GM23338 (cell line): ENCODE measurements at regions not wholly inside any gene's neighbourhood (a gene's known extent, or its start where the extent isn't known, plus 50 kb on each side); places are given as distances from the start of the nearest gene placed in this dataset.

ENCODE experiments used
- ATAC-seq: fragments of 200-7000 bp; cut with Tn5 transposase; 3 replicates; pipeline ENCODE4 v1.9.1; 2020
- DNase-seq: peaks from one replicate; pipeline ENCODE4 v3.0.0-alpha.2; 2015; ENCODE audit warnings: low spot score
- H2AFZ ChIP-seq: fragments of 200-600 bp; sonication (generic); 2 replicates; pipeline ENCODE4 v1.8.0; 2016; ENCODE audit warnings: antibody characterized with exemption, mild to moderate bottlenecking, moderate library complexity
- H3F3A ChIP-seq: fragments of 200-600 bp; sonication (generic); replicated peaks from 2 replicates; pipeline ENCODE4 v1.8.0; 2017; ENCODE audit warnings: antibody characterized with exemption, mixed run types, low read depth
- H3K27ac ChIP-seq: fragments of 200-600 bp; sonication (generic); 2 replicates; pipeline ENCODE4 v1.6.1; 2016; ENCODE audit warnings: low read depth
- H3K27me3 ChIP-seq: fragments of 200-600 bp; sonication (generic); 2 replicates; pipeline ENCODE4 v1.8.0; 2016; ENCODE audit warnings: mild to moderate bottlenecking, mixed run types, moderate library complexity; ENCODE audit not compliant: insufficient read depth
- H3K36me3 ChIP-seq: fragments of 200-600 bp; sonication (generic); 2 replicates; pipeline ENCODE4 v1.8.0; 2016; ENCODE audit warnings: mild to moderate bottlenecking; ENCODE audit not compliant: insufficient read depth
- H3K4me1 ChIP-seq: fragments of 200-600 bp; sonication (generic); 2 replicates; pipeline ENCODE4 v1.8.0; 2016; ENCODE audit warnings: mild to moderate bottlenecking, moderate library complexity; ENCODE audit not compliant: insufficient read depth
- H3K4me2 ChIP-seq: fragments of 200-600 bp; sonication (generic); 2 replicates; pipeline ENCODE4 v1.7.1; 2017; ENCODE audit warnings: mixed run types
- H3K4me3 ChIP-seq: fragments of 200-600 bp; sonication (generic); 2 replicates; pipeline ENCODE4 v1.6.1; 2016; ENCODE audit warnings: mixed run types
- H3K79me2 ChIP-seq: fragments of 200-600 bp; sonication (generic); replicated peaks from 2 replicates; pipeline ENCODE4 v1.8.0; 2017; ENCODE audit warnings: mild to moderate bottlenecking; ENCODE audit not compliant: insufficient read depth
- H3K9me2 ChIP-seq: fragments of 200-600 bp; sonication (generic); 2 replicates; pipeline ENCODE4 v1.8.0; 2017; ENCODE audit not compliant: insufficient read depth
- H4K20me1 ChIP-seq: fragments of 200-600 bp; sonication (generic); replicated peaks from 2 replicates; pipeline ENCODE4 v1.8.0; 2017; ENCODE audit warnings: mild to moderate bottlenecking; ENCODE audit not compliant: insufficient read depth
- H3K27ac Mint-ChIP-seq: 2 replicates; pipeline ENCODE4 v1.8.0; 2020; ENCODE audit warnings: inconsistent platforms, mild to moderate bottlenecking, moderate library complexity, mixed read lengths
- H3K27me3 Mint-ChIP-seq: 3 replicates; pipeline ENCODE4 v1.8.0; 2022; ENCODE audit warnings: low read depth, mild to moderate bottlenecking, moderate library complexity, mixed read lengths, inconsistent platforms; ENCODE audit not compliant: insufficient read depth, poor library complexity
- H3K36me3 Mint-ChIP-seq: 3 replicates; pipeline ENCODE4 v1.8.0; 2021; ENCODE audit warnings: low read depth, mild to moderate bottlenecking, inconsistent platforms, moderate library complexity, mixed read lengths
- H3K4me1 Mint-ChIP-seq: 3 replicates; pipeline ENCODE4 v1.8.0; 2020; ENCODE audit warnings: mild to moderate bottlenecking, inconsistent platforms, mixed read lengths
- H3K4me3 Mint-ChIP-seq: 3 replicates; pipeline ENCODE4 v1.8.0; 2021; ENCODE audit warnings: moderate library complexity, mild to moderate bottlenecking, inconsistent platforms, mixed read lengths
- H3K9me3 Mint-ChIP-seq: 3 replicates; pipeline ENCODE4 v1.8.0; 2020; ENCODE audit warnings: moderate library complexity, mild to moderate bottlenecking, inconsistent platforms, mixed read lengths
- EZH2phosphoT487 ChIP-seq: fragments of 200-600 bp; sonication (generic); IDR thresholded peaks from one replicate; pipeline ENCODE4 v1.8.1; 2018; ENCODE audit warnings: antibody characterized with exemption; ENCODE audit not compliant: unreplicated experiment
- NANOG ChIP-seq: IDR thresholded peaks from 2 replicates; pipeline ENCODE4 v1.6.1; 2016; ENCODE audit warnings: antibody characterized with exemption, borderline replicate concordance
- STAT1 ChIP-seq: IDR thresholded peaks from one replicate; pipeline ENCODE4 v1.6.1; 2016; ENCODE audit warnings: antibody characterized with exemption; ENCODE audit not compliant: unreplicated experiment
- ZNF114 ChIP-seq: fragments of 250-450 bp; sonication (Bioruptor Pico); IDR thresholded peaks from 2 replicates; pipeline ENCODE4 v1.5.0; 2020; ENCODE audit warnings: mild to moderate bottlenecking, moderate library complexity
- TF ChIP-seq, protein P1 (sequence below): IDR thresholded peaks from one replicate; pipeline ENCODE4 v1.6.1; 2018; ENCODE audit warnings: antibody characterized with exemption; ENCODE audit not compliant: unreplicated experiment
- TF ChIP-seq, protein P2 (sequence below): IDR thresholded peaks from 2 replicates; pipeline ENCODE4 v1.6.1; 2016; ENCODE audit warnings: antibody characterized with exemption
- TF ChIP-seq, protein P3 (sequence below): fragments of 250-450 bp; sonication (Bioruptor Pico); IDR thresholded peaks from 2 replicates; pipeline ENCODE4 v1.5.0; 2020; ENCODE audit warnings: mild to moderate bottlenecking, moderate library complexity

DNA sequence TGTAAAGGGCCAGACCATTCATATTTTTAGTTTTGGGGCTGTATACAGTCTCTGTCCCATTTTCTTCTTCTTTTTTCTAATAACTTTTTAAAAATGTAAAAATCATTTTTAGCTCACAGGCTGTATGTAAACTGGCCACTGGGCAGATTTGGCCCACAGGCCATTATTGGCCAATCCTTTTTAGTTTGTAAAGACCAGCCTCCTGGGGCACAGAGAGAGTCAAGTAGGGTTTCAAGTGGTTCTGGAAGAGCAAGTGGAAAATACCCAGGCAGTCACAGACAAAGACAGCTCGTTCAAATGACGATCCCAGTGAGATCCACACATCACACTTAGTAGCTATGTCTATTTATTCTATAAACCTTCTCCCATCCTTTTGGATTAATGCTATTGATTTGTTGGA lies 150.2 kb upstream of the ARHGAP20 start:
- Mint-ChIP-seq H3K9me3 (no peaks in the 10 kb centered on the region), H3K27ac (no peak overlapping the region; the same call in 1 of the 2 replicates), H3K27me3 (no peaks in the 10 kb centered on the region), H3K4me3 (no peak overlapping the region), H3K4me1 (peaks cover 16% of the 10 kb centered on the region), H3K36me3 (no peaks in the 10 kb centered on the region)
- H4K20me1 ChIP-seq, result no peaks in the 10 kb centered on the region
- TF ChIP-seq, protein P1, sequence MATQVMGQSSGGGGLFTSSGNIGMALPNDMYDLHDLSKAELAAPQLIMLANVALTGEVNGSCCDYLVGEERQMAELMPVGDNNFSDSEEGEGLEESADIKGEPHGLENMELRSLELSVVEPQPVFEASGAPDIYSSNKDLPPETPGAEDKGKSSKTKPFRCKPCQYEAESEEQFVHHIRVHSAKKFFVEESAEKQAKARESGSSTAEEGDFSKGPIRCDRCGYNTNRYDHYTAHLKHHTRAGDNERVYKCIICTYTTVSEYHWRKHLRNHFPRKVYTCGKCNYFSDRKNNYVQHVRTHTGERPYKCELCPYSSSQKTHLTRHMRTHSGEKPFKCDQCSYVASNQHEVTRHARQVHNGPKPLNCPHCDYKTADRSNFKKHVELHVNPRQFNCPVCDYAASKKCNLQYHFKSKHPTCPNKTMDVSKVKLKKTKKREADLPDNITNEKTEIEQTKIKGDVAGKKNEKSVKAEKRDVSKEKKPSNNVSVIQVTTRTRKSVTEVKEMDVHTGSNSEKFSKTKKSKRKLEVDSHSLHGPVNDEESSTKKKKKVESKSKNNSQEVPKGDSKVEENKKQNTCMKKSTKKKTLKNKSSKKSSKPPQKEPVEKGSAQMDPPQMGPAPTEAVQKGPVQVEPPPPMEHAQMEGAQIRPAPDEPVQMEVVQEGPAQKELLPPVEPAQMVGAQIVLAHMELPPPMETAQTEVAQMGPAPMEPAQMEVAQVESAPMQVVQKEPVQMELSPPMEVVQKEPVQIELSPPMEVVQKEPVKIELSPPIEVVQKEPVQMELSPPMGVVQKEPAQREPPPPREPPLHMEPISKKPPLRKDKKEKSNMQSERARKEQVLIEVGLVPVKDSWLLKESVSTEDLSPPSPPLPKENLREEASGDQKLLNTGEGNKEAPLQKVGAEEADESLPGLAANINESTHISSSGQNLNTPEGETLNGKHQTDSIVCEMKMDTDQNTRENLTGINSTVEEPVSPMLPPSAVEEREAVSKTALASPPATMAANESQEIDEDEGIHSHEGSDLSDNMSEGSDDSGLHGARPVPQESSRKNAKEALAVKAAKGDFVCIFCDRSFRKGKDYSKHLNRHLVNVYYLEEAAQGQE, result no peak
- TF ChIP-seq NANOG, result no peak
- H3K27ac ChIP-seq, result no peak overlapping the region
- 0 out of 2 replicates have a peak, but pooled peaks cover 5% of the 10 kb centered on the region for H3K4me1 ChIP-seq
- no peaks in the 10 kb centered on the region for H3K9me2 ChIP-seq
- no peak overlapping the region for H2AFZ ChIP-seq
- H3K4me2 ChIP-seq, result no peak overlapping the region
- no peak for ATAC-seq
- no peak for DNase-seq
- H3K36me3 ChIP-seq, result no peaks in the 10 kb centered on the region
- no peaks in the 10 kb centered on the region for H3F3A ChIP-seq
- no peaks in the 10 kb centered on the region for H3K79me2 ChIP-seq
- H3K4me3 ChIP-seq, result no peak overlapping the region
- no peaks in the 10 kb centered on the region for H3K27me3 ChIP-seq

DNA sequence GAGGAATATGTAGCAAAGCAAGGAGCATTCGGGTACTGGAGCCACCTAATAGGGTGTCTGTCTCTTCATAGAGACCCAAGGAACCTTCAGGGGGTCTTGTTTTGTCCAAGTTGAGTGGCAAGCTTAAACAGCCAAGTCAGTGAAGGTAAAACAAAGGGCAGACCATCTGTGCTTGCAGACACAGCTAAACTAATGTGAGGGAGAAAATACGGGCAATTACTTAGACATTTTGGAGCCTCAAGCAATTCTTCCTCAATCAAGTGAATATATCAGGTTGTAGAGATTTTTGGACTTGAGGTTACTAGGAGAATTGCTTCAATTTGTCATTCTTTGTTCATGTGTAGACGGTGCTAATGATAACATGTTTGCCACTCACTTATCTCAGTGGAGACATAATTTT lies 148.2 kb upstream of the ARHGAP20 start:
- Histone ChIP-seq H3K36me3 (no peaks in the 10 kb centered on the region), H3K4me3 (no peak overlapping the region), H3K27ac (no peak overlapping the region), H2AFZ (no peak overlapping the region), H4K20me1 (no peaks in the 10 kb centered on the region), H3K27me3 (no peaks in the 10 kb centered on the region), H3F3A (no peaks in the 10 kb centered on the region), H3K79me2 (no peaks in the 10 kb centered on the region), H3K4me2 (no peak overlapping the region), H3K4me1 (0 out of 2 replicates have a peak, but pooled peaks cover 5% of the 10 kb centered on the region), H3K9me2 (no peaks in the 10 kb centered on the region)
- ATAC-seq (no peak), DNase-seq (no peak)
- H3K4me3 Mint-ChIP-seq, result no peak overlapping the region
- peaks cover 15% of the 10 kb centered on the region for H3K4me1 Mint-ChIP-seq
- H3K36me3 Mint-ChIP-seq, result no peaks in the 10 kb centered on the region
- no peaks in the 10 kb centered on the region for H3K27me3 Mint-ChIP-seq
- H3K27ac Mint-ChIP-seq, result no peak overlapping the region
- no peaks in the 10 kb centered on the region for H3K9me3 Mint-ChIP-seq
- no peak for TF ChIP-seq STAT1
- TF ChIP-seq EZH2phosphoT487, result no peak
- TF ChIP-seq, protein P1, result no peak
- TF ChIP-seq, protein P2, sequence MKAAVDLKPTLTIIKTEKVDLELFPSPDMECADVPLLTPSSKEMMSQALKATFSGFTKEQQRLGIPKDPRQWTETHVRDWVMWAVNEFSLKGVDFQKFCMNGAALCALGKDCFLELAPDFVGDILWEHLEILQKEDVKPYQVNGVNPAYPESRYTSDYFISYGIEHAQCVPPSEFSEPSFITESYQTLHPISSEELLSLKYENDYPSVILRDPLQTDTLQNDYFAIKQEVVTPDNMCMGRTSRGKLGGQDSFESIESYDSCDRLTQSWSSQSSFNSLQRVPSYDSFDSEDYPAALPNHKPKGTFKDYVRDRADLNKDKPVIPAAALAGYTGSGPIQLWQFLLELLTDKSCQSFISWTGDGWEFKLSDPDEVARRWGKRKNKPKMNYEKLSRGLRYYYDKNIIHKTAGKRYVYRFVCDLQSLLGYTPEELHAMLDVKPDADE, result no peak
- no peak for TF ChIP-seq ZNF114 (CRISPR knock-in tag)
- TF ChIP-seq, protein P3, sequence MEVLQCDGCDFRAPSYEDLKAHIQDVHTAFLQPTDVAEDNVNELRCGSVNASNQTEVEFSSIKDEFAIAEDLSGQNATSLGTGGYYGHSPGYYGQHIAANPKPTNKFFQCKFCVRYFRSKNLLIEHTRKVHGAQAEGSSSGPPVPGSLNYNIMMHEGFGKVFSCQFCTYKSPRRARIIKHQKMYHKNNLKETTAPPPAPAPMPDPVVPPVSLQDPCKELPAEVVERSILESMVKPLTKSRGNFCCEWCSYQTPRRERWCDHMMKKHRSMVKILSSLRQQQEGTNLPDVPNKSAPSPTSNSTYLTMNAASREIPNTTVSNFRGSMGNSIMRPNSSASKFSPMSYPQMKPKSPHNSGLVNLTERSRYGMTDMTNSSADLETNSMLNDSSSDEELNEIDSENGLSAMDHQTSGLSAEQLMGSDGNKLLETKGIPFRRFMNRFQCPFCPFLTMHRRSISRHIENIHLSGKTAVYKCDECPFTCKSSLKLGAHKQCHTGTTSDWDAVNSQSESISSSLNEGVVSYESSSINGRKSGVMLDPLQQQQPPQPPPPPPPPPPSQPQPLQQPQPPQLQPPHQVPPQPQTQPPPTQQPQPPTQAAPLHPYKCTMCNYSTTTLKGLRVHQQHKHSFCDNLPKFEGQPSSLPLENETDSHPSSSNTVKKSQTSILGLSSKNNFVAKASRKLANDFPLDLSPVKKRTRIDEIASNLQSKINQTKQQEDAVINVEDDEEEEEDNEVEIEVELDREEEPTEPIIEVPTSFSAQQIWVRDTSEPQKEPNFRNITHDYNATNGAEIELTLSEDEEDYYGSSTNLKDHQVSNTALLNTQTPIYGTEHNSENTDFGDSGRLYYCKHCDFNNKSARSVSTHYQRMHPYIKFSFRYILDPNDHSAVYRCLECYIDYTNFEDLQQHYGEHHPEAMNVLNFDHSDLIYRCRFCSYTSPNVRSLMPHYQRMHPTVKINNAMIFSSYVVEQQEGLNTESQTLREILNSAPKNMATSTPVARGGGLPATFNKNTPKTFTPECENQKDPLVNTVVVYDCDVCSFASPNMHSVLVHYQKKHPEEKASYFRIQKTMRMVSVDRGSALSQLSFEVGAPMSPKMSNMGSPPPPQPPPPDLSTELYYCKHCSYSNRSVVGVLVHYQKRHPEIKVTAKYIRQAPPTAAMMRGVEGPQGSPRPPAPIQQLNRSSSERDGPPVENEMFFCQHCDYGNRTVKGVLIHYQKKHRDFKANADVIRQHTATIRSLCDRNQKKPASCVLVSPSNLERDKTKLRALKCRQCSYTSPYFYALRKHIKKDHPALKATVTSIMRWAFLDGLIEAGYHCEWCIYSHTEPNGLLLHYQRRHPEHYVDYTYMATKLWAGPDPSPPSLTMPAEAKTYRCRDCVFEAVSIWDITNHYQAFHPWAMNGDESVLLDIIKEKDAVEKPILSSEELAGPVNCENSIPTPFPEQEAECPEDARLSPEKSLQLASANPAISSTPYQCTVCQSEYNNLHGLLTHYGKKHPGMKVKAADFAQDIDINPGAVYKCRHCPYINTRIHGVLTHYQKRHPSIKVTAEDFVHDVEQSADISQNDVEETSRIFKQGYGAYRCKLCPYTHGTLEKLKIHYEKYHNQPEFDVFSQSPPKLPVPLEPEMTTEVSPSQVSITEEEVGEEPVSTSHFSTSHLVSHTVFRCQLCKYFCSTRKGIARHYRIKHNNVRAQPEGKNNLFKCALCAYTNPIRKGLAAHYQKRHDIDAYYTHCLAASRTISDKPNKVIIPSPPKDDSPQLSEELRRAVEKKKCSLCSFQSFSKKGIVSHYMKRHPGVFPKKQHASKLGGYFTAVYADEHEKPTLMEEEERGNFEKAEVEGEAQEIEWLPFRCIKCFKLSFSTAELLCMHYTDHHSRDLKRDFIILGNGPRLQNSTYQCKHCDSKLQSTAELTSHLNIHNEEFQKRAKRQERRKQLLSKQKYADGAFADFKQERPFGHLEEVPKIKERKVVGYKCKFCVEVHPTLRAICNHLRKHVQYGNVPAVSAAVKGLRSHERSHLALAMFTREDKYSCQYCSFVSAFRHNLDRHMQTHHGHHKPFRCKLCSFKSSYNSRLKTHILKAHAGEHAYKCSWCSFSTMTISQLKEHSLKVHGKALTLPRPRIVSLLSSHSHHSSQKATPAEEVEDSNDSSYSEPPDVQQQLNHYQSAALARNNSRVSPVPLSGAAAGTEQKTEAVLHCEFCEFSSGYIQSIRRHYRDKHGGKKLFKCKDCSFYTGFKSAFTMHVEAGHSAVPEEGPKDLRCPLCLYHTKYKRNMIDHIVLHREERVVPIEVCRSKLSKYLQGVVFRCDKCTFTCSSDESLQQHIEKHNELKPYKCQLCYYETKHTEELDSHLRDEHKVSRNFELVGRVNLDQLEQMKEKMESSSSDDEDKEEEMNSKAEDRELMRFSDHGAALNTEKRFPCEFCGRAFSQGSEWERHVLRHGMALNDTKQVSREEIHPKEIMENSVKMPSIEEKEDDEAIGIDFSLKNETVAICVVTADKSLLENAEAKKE (CRISPR knock-in tag), result no peak
- TF ChIP-seq NANOG, result no peak
